Karpas-422 (cell line): ENCODE measurements at regions not wholly inside any gene's neighbourhood (a gene's known extent, or its start where the extent isn't known, plus 50 kb on each side); places are given as distances from the start of the nearest gene placed in this dataset.
"Not testable (repeated sequence)": the region's sequence is repeated elsewhere in the genome, so short reads cannot be mapped to it uniquely, and the experiment has no call there.

Source experiments
- DNase-seq: peaks from one replicate; pipeline ENCODE4 v3.0.0-alpha.2; 2015
- H2AFZ ChIP-seq: fragments of 200-600 bp; sonication (generic); 2 replicates; pipeline ENCODE4 v1.6.1; 2014; ENCODE audit warnings: antibody characterized with exemption, low read length, mixed read lengths
- H3K27ac ChIP-seq: fragments of 200-600 bp; sonication (generic); 2 replicates; pipeline ENCODE4 v1.5.1; 2014; ENCODE audit warnings: mild to moderate bottlenecking, low read length, moderate library complexity
- H3K27me3 ChIP-seq: fragments of 200-600 bp; sonication (generic); 2 replicates; pipeline ENCODE4 v1.6.1; 2014; ENCODE audit warnings: low read length, mixed read lengths
- H3K36me3 ChIP-seq: fragments of 200-600 bp; sonication (generic); 2 replicates; pipeline ENCODE4 v1.6.1; 2014; ENCODE audit warnings: low read length, mixed read lengths; ENCODE audit not compliant: insufficient read depth
- H3K4me1 ChIP-seq: fragments of 200-600 bp; sonication (generic); 2 replicates; pipeline ENCODE4 v1.6.1; 2014; ENCODE audit warnings: mild to moderate bottlenecking, low read length, mixed read lengths
- H3K4me2 ChIP-seq: fragments of 200-600 bp; sonication (generic); 2 replicates; pipeline ENCODE4 v1.6.1; 2014; ENCODE audit warnings: low read length, low read depth, mild to moderate bottlenecking; ENCODE audit not compliant: poor library complexity, severe bottlenecking
- H3K4me3 ChIP-seq: fragments of 200-600 bp; sonication (generic); 2 replicates; pipeline ENCODE4 v1.5.1; 2014; ENCODE audit warnings: mild to moderate bottlenecking, antibody characterized with exemption, low read length, mixed read lengths
- H3K79me2 ChIP-seq: fragments of 200-600 bp; sonication (generic); 2 replicates; pipeline ENCODE4 v1.6.1; 2014; ENCODE audit warnings: mild to moderate bottlenecking, low read length, mixed read lengths
- H3K9ac ChIP-seq: fragments of 200-600 bp; sonication (generic); 2 replicates; pipeline ENCODE4 v1.6.0; 2014; ENCODE audit warnings: low read length
- H3K9me2 ChIP-seq: fragments of 200-600 bp; sonication (generic), shearing (Covaris generic); replicated peaks from 2 replicates; pipeline ENCODE4 v1.6.0; 2014; ENCODE audit warnings: mild to moderate bottlenecking, low read length, moderate library complexity; ENCODE audit not compliant: insufficient read depth
- H3K9me3 ChIP-seq: fragments of 300-700, 200-600 bp; sonication (generic); 2 replicates; pipeline ENCODE4 v1.6.1; 2014; ENCODE audit warnings: low read length, mixed read lengths
- H4K20me1 ChIP-seq: fragments of 200-600 bp; sonication (generic); 2 replicates; pipeline ENCODE4 v1.6.1; 2014; ENCODE audit warnings: mild to moderate bottlenecking, antibody characterized with exemption, low read length, low read depth; ENCODE audit not compliant: insufficient read depth

DNA sequence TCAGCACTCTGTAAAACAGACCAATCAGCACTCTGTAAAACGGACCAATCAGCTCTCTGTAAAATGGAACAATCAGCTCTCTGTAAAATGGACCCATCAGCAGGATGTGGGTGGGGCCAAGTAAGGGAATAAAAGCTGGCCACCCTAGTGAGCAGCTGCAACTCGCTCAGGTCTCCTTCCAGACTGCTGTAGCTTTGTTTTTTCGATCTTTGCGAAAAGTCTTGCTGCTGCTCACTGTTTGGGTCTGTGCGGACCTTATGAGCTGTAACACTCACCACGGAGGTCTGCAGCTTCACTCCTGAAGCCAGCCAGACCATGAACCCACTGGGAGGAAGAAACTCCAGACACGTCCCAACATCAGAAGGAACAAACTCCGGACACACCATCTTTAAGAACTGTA lies 414.9 kb upstream of the DIPK2B start:
- H3K27me3 ChIP-seq, H4K20me1 ChIP-seq, H3K27ac ChIP-seq, H3K79me2 ChIP-seq, DNase-seq, H3K4me1 ChIP-seq, H3K9me2 ChIP-seq, H3K4me3 ChIP-seq, H3K4me2 ChIP-seq, H2AFZ ChIP-seq, H3K36me3 ChIP-seq, H3K9ac ChIP-seq: not testable (repeated sequence)
- H3K9me3 ChIP-seq, result peaks cover 13% of the 10 kb centered on the region

DNA sequence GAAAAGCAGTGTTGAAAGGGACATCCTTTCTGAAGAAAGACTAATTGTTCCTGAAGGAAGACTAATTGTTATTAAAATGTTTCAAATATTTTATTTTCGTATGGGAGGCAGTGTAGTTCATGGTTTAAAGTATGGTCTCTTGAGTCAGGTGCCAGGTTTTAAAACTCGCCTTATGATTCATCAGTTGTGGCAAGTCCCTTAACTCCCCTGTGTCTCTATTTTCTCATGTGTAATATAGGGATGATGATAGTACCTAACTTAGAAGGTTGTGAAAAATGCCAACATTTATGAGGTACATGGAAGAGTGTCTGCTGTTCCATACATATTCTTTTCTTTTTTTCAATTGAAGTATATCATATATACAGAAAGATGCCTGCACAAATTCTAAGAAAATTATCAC lies 414.2 kb upstream of the DIPK2B start:
- H3K9me3 ChIP-seq, result peaks cover 13% of the 10 kb centered on the region
- DNase-seq, result no peak
- no peaks in the 10 kb centered on the region for H3K79me2 ChIP-seq
- H3K9me2 ChIP-seq, result no peaks in the 10 kb centered on the region
- no peaks in the 10 kb centered on the region for H3K27me3 ChIP-seq
- H4K20me1 ChIP-seq, result no peaks in the 10 kb centered on the region
- no peak overlapping the region for H3K27ac ChIP-seq
- H3K9ac ChIP-seq, result no peak overlapping the region
- H3K4me2 ChIP-seq, result no peak overlapping the region
- no peaks in the 10 kb centered on the region for H3K36me3 ChIP-seq
- H3K4me1 ChIP-seq, result no peaks in the 10 kb centered on the region
- no peak overlapping the region for H3K4me3 ChIP-seq
- H2AFZ ChIP-seq, result no peak overlapping the region

- Histone ChIP-seq H3K9me2 (no peaks in the 10 kb centered on the region), H3K36me3 (no peaks in the 10 kb centered on the region), H4K20me1 (no peaks in the 10 kb centered on the region), H3K9ac (no peak overlapping the region), H3K27ac (no peak overlapping the region), H3K4me2 (no peak overlapping the region), H3K4me1 (no peaks in the 10 kb centered on the region), H3K9me3 (peaks cover 3% of the 10 kb centered on the region; the same call in 1 of the 2 replicates), H3K4me3 (no peak overlapping the region), H3K79me2 (no peaks in the 10 kb centered on the region), H3K27me3 (no peaks in the 10 kb centered on the region), H2AFZ (no peak overlapping the region)
- no peak for DNase-seq
Observed at GRCh38 chrX:45602151-45602550, 401.5 kb upstream of the DIPK2B start.

- Histone ChIP-seq H2AFZ (no peak overlapping the region), H3K9me3 (peaks cover 1% of the 10 kb centered on the region; the same call in 1 of the 2 replicates), H3K9ac (no peak overlapping the region), H4K20me1 (no peaks in the 10 kb centered on the region), H3K9me2 (no peaks in the 10 kb centered on the region), H3K36me3 (no peaks in the 10 kb centered on the region), H3K79me2 (no peaks in the 10 kb centered on the region), H3K4me1 (no peaks in the 10 kb centered on the region), H3K4me2 (no peak overlapping the region), H3K4me3 (no peak overlapping the region), H3K27me3 (no peaks in the 10 kb centered on the region), H3K27ac (no peak overlapping the region)
- no peak for DNase-seq
Observed at GRCh38 chrX:45601052-45601451, 400.4 kb upstream of the DIPK2B start.

- no peaks in the 10 kb centered on the region for H3K4me1 ChIP-seq
- no peak for DNase-seq
- H3K4me2 ChIP-seq, result no peak overlapping the region
- H3K27ac ChIP-seq, result no peak overlapping the region
- H3K9me2 ChIP-seq, result no peaks in the 10 kb centered on the region
- H3K9me3 ChIP-seq, result no peaks in the 10 kb centered on the region
- H4K20me1 ChIP-seq, result no peaks in the 10 kb centered on the region
- no peaks in the 10 kb centered on the region for H3K79me2 ChIP-seq
- no peaks in the 10 kb centered on the region for H3K27me3 ChIP-seq
- no peak overlapping the region for H2AFZ ChIP-seq
- no peak overlapping the region for H3K4me3 ChIP-seq
- no peaks in the 10 kb centered on the region for H3K36me3 ChIP-seq
- H3K9ac ChIP-seq, result no peak overlapping the region
Observed at GRCh38 chrX:45598861-45599260, 398.2 kb upstream of the DIPK2B start.

GRCh38 chrX:45596188-45596808 lies 395.6 kb upstream of the DIPK2B start:
- Histone ChIP-seq H3K4me2 (no peak overlapping the region), H3K9ac (no peak overlapping the region), H3K4me1 (no peaks in the 10 kb centered on the region), H3K4me3 (no peak overlapping the region), H4K20me1 (no peaks in the 10 kb centered on the region), H3K79me2 (no peaks in the 10 kb centered on the region), H3K9me3 (peaks cover 5% of the 10 kb centered on the region; the same call in 1 of the 2 replicates), H3K27ac (no peak overlapping the region), H3K27me3 (no peaks in the 10 kb centered on the region), H3K36me3 (no peaks in the 10 kb centered on the region), H3K9me2 (no peaks in the 10 kb centered on the region), H2AFZ (no peak overlapping the region)
- DNase-seq, result no peak

- Histone ChIP-seq H3K9ac (no peak overlapping the region), H3K27ac (no peak overlapping the region), H4K20me1 (no peaks in the 10 kb centered on the region), H3K4me3 (no peak overlapping the region), H3K27me3 (no peaks in the 10 kb centered on the region), H2AFZ (no peak overlapping the region), H3K4me1 (no peaks in the 10 kb centered on the region), H3K9me3 (peaks cover 6% of the 10 kb centered on the region; the same call in 1 of the 2 replicates), H3K36me3 (no peaks in the 10 kb centered on the region), H3K4me2 (no peak overlapping the region), H3K79me2 (no peaks in the 10 kb centered on the region), H3K9me2 (no peaks in the 10 kb centered on the region)
- DNase-seq, result no peak
Observed at GRCh38 chrX:45592101-45592500, 391.4 kb upstream of the DIPK2B start.

- Histone ChIP-seq H3K4me1 (no peaks in the 10 kb centered on the region), H3K4me2 (no peak overlapping the region), H3K27ac (no peak overlapping the region), H3K9me3 (peaks cover 8% of the 10 kb centered on the region; the same call in 1 of the 2 replicates), H3K9ac (no peak overlapping the region), H3K4me3 (no peak overlapping the region), H4K20me1 (no peaks in the 10 kb centered on the region), H3K79me2 (no peaks in the 10 kb centered on the region), H3K27me3 (no peaks in the 10 kb centered on the region), H2AFZ (no peak overlapping the region), H3K36me3 (no peaks in the 10 kb centered on the region), H3K9me2 (no peaks in the 10 kb centered on the region)
- DNase-seq, result no peak
Observed at GRCh38 chrX:45591650-45592049, 391.0 kb upstream of the DIPK2B start.
